B cell (primary cell): ENCODE measurements at regions not wholly inside any gene's neighbourhood (a gene's known extent, or its start where the extent isn't known, plus 50 kb on each side); places are given as distances from the start of the nearest gene placed in this dataset.

Experiments
- EZH2 ChIP-seq: IDR thresholded peaks from 2 replicates; pipeline ENCODE4 v1.6.1; 2012; ENCODE audit warnings: borderline replicate concordance, low read depth, mild to moderate bottlenecking, moderate library complexity, low read length; ENCODE audit not compliant: insufficient read depth, poor library complexity, severe bottlenecking
- TF ChIP-seq, protein P1 (sequence below): fragments of 200-600 bp; IDR thresholded peaks from one replicate; pipeline ENCODE4 v1.8.0; 2022; ENCODE audit warnings: antibody characterized with exemption, mild to moderate bottlenecking

DNA sequence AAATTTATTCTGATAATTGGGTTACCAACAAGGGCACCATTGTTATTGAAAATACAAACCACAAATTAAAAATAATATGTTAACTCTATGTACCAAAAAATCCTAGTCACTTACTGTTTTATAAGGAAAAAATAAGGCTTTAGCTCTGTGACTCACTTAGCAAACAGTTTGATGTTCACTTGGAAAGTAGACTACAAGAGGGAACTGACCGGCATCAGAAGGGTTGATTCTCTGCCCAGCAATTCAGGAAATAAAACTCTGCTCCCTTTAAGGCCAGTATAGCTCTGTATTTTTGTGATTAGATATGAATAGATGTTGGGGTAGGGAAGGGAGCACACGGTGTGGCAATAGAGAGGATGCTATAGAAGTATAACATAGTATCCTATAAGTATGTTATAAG lies 671.3 kb downstream of the LRRC70 start:
- TF ChIP-seq, protein P1, sequence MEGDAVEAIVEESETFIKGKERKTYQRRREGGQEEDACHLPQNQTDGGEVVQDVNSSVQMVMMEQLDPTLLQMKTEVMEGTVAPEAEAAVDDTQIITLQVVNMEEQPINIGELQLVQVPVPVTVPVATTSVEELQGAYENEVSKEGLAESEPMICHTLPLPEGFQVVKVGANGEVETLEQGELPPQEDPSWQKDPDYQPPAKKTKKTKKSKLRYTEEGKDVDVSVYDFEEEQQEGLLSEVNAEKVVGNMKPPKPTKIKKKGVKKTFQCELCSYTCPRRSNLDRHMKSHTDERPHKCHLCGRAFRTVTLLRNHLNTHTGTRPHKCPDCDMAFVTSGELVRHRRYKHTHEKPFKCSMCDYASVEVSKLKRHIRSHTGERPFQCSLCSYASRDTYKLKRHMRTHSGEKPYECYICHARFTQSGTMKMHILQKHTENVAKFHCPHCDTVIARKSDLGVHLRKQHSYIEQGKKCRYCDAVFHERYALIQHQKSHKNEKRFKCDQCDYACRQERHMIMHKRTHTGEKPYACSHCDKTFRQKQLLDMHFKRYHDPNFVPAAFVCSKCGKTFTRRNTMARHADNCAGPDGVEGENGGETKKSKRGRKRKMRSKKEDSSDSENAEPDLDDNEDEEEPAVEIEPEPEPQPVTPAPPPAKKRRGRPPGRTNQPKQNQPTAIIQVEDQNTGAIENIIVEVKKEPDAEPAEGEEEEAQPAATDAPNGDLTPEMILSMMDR, result no peak
- no peak for TF ChIP-seq EZH2
